GM23248 (cell line): ENCODE measurements at regions not wholly inside any gene's neighbourhood (a gene's known extent, or its start where the extent isn't known, plus 50 kb on each side); places are given as distances from the start of the nearest gene placed in this dataset.

Experiments
- EZH2 ChIP-seq: fragments of 200-600 bp; sonication (generic); IDR thresholded peaks from 2 replicates; pipeline ENCODE4 v1.6.1; 2018; ENCODE audit warnings: antibody characterized with exemption, mild to moderate bottlenecking; ENCODE audit not compliant: insufficient read depth, poor library complexity, severe bottlenecking
- EZH2phosphoT487 ChIP-seq: fragments of 200-600 bp; sonication (generic); IDR thresholded peaks from 2 replicates; pipeline ENCODE4 v1.6.1; 2018; ENCODE audit warnings: antibody characterized with exemption, moderate library complexity, mild to moderate bottlenecking, low read depth; ENCODE audit not compliant: insufficient read depth

GRCh38 chr14:86091811-86092210 lies 561.9 kb downstream of the FLRT2 start:
- TF ChIP-seq EZH2phosphoT487 (no peak), EZH2 (no peak)
